SJSA1 (cell line): ENCODE measurements at regions not wholly inside any gene's neighbourhood (a gene's known extent, or its start where the extent isn't known, plus 50 kb on each side); places are given as distances from the start of the nearest gene placed in this dataset.

Experiments
- DNase-seq, 2 experiments: peaks; one replicate each; pipeline ENCODE4 v3.0.0-alpha.2; 2015 to 2020; ENCODE audit warnings: low spot score in 2 of 2, low read depth in 1 of 2
- H3K27ac ChIP-seq: fragments of 250-450 bp; sonication (Bioruptor Pico); 2 replicates; pipeline ENCODE4 v1.5.1; 2020; ENCODE audit warnings: mild to moderate bottlenecking, moderate library complexity
- H3K27me3 ChIP-seq: fragments of 250-450 bp; sonication (Bioruptor Pico); replicated peaks from 2 replicates; pipeline ENCODE4 v1.5.1; 2020; ENCODE audit warnings: mild to moderate bottlenecking, moderate library complexity
- H3K36me3 ChIP-seq: fragments of 250-450 bp; sonication (Bioruptor Pico); 2 replicates; pipeline ENCODE4 v1.5.1; 2020; ENCODE audit warnings: mild to moderate bottlenecking
- H3K4me1 ChIP-seq: fragments of 250-450 bp; sonication (Bioruptor Pico); replicated peaks from 2 replicates; pipeline ENCODE4 v1.6.1; 2021; ENCODE audit warnings: mild to moderate bottlenecking
- H3K4me3 ChIP-seq: fragments of 250-450 bp; sonication (Bioruptor Pico); 2 replicates; pipeline ENCODE4 v1.5.1; 2020; ENCODE audit warnings: mild to moderate bottlenecking
- H3K9me3 ChIP-seq: fragments of 250-450 bp; sonication (Bioruptor Pico); replicated peaks from 2 replicates; pipeline ENCODE4 v1.5.1; 2020; ENCODE audit warnings: mild to moderate bottlenecking

DNA sequence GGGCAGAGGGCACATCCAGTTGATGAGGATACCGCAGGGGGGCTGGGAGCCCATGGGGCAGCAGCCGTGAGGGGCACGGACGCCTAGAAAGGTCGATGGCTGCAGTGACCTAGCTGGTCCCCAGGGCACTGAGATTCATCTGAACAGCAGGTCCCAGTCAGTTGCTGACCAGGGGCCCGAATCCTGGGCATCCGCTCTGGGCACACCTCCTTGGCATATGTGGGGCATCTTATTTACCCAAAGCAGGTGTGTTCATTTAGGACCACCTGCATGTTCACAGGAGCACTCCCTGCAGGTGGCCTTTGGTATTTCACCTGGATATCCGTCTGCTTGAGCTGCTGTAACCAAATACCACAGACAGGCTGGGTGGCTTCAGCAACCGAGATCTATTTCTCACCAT, 72.0 kb upstream of the ODC1 start:
- H3K36me3 ChIP-seq, result no peaks in the 10 kb centered on the region
- DNase-seq, result peak in 1 of 2 experiments; percentile 37
- H3K9me3 ChIP-seq, result no peaks in the 10 kb centered on the region; the same call in 1 of the 2 replicates
- no peaks in the 10 kb centered on the region for H3K27me3 ChIP-seq
- H3K4me3 ChIP-seq, result no peak overlapping the region
- H3K27ac ChIP-seq, result no peak overlapping the region
- peaks cover 3% of the 10 kb centered on the region for H3K4me1 ChIP-seq

DNA sequence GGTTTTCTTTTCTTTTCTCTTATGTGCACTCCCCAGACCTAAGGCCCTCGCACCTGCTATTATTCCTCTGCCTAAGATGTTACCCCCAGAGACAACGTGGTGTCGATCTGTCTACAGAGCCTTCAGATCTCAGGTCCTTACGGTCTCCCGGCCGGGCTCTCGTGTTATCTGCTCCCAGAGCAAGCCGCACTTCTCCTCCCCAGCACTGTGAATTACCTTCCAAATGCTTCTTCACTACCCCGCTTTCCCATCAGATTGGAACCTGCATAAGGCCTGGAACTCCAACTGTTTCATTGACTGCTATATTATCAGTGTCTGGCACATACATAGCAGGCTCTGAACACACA, 71.2 kb upstream of the ODC1 start:
- H3K9me3 ChIP-seq, result no peaks in the 10 kb centered on the region; the same call in 1 of the 2 replicates
- H3K4me1 ChIP-seq, result peaks cover 9% of the 10 kb centered on the region
- H3K4me3 ChIP-seq, result no peak overlapping the region
- H3K36me3 ChIP-seq, result no peaks in the 10 kb centered on the region
- H3K27ac ChIP-seq, result no peak overlapping the region
- peak in 1 of 2 experiments; percentile 25 for DNase-seq
- no peaks in the 10 kb centered on the region for H3K27me3 ChIP-seq

DNA sequence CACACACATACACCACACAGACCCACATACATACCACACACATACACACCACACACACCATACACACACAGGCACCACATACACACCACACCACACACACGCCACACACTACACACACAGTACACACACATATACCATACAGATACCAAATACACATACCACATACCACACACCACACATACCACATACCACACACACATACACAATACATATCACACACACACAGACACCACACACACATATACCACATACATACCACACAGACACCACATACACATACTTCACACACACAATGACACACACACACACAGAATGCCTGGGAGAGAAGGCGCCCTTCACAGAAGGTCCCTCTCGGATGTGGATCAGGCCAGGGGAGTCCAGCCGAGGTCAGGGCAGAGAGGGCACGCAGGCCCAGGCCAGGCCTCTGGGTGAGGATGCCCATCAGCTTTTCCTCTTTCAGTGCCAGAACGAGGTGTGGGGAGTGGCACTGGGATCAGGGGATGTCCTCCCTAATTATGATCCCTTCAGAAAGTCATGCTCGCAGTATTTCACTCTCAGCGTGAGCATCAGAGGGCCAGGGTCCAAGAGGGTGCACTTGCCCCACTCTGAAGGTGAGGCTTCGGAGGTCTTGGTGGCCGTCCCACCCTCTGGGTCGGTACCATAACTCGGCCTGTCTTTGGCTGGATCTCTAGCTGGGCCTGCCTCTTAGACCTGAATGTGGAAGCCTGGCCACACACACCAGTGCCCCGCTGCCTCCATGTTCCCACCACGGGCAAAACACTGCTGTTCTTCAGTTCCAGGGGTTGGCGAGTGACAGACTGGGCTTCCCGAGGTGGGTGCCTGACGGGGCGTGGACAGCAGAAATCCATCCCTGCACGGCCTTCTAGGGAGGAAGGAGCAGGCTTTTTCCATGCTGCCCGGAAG, 70.6 kb upstream of the ODC1 start:
- peak in 1 of 2 experiments; percentile 31 for DNase-seq
- H3K4me3 ChIP-seq, result no peak overlapping the region
- H3K27ac ChIP-seq, result no peak overlapping the region
- H3K27me3 ChIP-seq, result no peaks in the 10 kb centered on the region
- H3K4me1 ChIP-seq, result peaks cover 14% of the 10 kb centered on the region
- H3K36me3 ChIP-seq, result no peaks in the 10 kb centered on the region
- no peaks in the 10 kb centered on the region; the same call in 1 of the 2 replicates for H3K9me3 ChIP-seq

DNA sequence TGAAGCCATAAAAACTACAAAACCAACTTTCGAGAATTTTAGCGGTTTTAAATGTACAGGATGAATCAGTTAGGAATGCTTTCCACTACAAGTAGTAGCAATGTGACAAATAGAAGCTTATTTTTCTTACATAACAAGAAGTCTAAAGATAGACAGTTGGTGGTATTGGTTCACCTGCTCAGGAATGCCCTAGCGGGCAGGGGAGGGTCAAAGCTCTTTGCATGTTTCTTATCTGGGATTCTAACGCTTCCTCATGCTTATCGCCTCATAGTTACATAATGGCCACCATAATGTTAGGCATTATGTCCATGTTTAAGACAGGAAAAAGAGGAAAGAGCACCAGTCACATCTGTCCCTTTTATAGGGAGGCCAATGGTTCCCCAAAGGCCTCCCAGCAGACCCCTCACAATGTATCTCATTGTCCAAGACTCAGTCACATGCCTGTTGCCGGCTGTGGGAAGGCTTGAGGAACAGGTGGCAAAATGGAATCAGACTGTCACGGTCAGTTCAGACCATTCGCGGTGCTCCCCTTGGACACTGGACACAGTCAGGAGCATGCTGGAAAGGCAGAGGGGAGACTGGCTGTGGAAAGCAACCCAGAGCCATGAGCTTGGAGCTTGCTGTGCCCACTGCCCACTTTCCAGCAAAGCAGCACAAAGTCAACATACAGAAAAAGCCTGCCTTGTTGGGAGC, 69.4 kb upstream of the ODC1 start:
- peaks cover 14% of the 10 kb centered on the region for H3K4me1 ChIP-seq
- peak in 1 of 2 experiments; percentile 17 for DNase-seq

DNA sequence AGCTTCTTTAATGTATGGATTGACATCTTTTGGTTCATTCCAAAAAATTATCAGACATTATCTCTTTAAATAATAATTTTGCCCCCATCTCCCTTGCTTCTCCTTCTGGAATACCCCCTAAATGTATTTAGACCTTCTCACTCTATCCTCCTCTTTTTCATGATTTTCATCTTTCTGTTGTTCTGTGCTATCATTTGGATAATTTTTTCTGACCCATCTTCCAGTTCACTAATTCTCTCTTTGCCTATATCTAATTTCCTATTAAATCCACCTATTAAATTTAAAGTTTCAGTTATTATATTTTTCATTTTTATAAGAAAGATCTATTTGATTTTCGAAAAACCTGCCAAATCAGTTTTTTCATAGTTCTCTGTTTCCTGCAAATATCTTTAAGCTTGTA, 67.8 kb upstream of the ODC1 start:
- Histone ChIP-seq H3K27ac (no peak overlapping the region), H3K27me3 (no peaks in the 10 kb centered on the region)

More for the DNA sequence above, 69.4 kb upstream of the ODC1 start:
- Histone ChIP-seq H3K9me3 (no peaks in the 10 kb centered on the region; the same call in 1 of the 2 replicates), H3K4me3 (no peak overlapping the region), H3K27me3 (no peaks in the 10 kb centered on the region), H3K36me3 (no peaks in the 10 kb centered on the region), H3K27ac (no peak overlapping the region)

DNA sequence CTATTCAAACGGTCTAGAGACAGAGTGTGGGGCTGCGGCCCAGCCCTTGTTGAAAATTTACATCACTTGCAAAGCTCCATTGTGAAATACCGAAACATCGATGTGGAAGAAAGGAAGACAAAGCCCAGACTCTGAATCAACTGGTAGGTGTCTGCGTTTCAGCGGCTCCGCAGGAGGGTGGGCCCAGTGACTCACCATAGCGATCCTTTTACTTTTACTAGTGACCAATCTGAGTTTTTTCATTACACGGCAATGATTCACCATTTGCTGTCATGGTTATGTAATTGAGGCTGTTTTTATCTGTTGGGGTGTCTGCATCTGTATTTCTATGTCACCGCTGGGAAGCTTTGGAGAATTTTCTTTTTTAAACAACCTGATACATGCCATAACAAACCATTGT, 66.6 kb upstream of the ODC1 start:
- Histone ChIP-seq H3K27ac (peak overlapping the region; percentile 36), H3K27me3 (no peaks in the 10 kb centered on the region), H3K36me3 (no peaks in the 10 kb centered on the region), H3K4me3 (no peak overlapping the region), H3K4me1 (peaks cover 14% of the 10 kb centered on the region), H3K9me3 (no peaks in the 10 kb centered on the region; the same call in 1 of the 2 replicates)
- DNase-seq, result peak; percentile 88 to 91

More for the DNA sequence above, 67.8 kb upstream of the ODC1 start:
- Histone ChIP-seq H3K4me3 (no peak overlapping the region), H3K9me3 (no peaks in the 10 kb centered on the region; the same call in 1 of the 2 replicates), H3K4me1 (peaks cover 14% of the 10 kb centered on the region), H3K36me3 (no peaks in the 10 kb centered on the region)
- no peak for DNase-seq

DNA sequence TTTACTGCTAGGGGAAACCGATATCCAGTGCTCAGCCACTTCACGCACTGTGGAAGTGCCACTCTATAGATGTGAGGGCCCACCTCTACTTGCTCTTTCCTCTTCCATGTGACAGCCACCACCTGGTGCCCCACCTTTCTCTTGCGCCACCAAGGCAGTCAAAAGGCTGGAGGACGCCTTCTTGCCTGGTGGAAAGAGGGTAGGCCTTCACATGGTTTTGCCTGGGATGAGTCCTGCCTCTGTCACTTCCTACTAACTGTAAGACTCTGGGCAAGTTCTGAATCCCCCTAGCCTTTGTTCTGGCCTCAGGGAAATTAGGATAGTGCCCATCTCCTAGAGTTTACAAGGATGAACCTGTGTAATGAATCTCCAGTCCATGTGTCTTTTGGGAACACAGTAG, 66.1 kb upstream of the ODC1 start:
- Histone ChIP-seq H3K4me3 (no peak overlapping the region), H3K27me3 (no peaks in the 10 kb centered on the region), H3K27ac (peak overlapping the region; percentile 27), H3K36me3 (no peaks in the 10 kb centered on the region), H3K4me1 (peaks cover 14% of the 10 kb centered on the region), H3K9me3 (no peaks in the 10 kb centered on the region; the same call in 1 of the 2 replicates)
- peak in 1 of 2 experiments; percentile 29 for DNase-seq

DNA sequence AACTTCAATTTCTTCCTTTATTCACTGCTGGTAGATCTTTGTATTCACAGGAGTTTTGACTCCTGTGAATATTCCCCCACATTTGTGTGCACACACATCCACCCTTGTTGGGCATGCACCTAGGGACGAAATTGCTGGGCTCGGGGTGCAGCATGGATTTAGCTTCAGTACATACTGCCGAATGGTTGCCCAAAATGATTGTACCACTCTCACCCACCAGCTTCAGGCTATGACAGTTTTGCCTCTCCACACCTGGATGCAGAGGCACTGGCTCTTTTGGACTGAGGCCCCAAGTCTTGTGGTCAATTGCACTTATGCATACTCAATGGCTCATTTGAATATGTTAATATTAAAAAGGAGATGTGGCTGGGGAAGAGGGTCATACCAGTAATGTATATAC, 65.1 kb upstream of the ODC1 start:
- Histone ChIP-seq H3K9me3 (no peaks in the 10 kb centered on the region; the same call in 1 of the 2 replicates), H3K27ac (no peak overlapping the region), H3K4me3 (no peak overlapping the region), H3K27me3 (no peaks in the 10 kb centered on the region), H3K4me1 (peaks cover 14% of the 10 kb centered on the region), H3K36me3 (no peaks in the 10 kb centered on the region)
- DNase-seq, result peak in 1 of 2 experiments; percentile 12

DNA sequence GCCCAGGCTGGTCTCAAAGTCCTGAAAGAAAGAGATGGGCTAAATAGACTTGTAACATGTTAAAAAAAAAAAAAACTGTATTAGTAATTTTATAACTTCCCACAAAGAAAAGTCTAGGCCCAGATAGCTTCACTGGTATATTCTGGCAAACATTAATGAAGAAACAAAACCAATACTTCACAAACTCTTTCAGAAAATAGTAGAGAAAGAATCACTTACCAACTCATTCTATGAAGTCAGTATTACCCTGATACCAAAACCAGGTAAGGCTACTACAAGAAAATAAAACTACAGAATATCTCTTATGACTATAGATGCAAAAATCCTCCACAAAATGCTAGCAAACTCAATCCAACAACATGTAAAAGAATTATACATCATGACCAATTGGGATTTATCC, 59.9 kb upstream of the ODC1 start:
- no peaks in the 10 kb centered on the region for H3K36me3 ChIP-seq
- DNase-seq, result no peak
- no peaks in the 10 kb centered on the region for H3K9me3 ChIP-seq
- no peaks in the 10 kb centered on the region for H3K4me1 ChIP-seq
- no peaks in the 10 kb centered on the region for H3K27me3 ChIP-seq
- no peak overlapping the region for H3K27ac ChIP-seq
- no peak overlapping the region for H3K4me3 ChIP-seq

DNA sequence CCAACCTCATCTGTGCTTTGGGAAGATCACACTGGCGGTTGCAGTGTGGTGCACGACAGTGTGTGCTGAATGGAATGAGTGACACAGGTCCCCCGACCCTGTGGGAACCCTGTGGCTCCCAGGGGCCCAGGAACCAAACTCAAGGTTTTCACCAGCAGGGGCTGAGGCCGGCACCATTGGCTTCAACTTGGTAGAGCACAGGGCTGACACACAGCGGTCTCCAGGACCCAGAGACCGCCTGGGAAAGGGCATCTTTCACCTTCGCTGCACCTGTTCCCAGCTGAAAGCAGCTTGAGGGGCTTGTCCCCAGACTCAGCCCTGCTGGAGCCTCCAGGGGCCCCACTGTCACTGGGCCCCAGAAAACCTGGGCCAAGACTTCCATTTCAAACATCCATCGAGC, 59.0 kb upstream of the ODC1 start:
- no peak overlapping the region for H3K27ac ChIP-seq
- peak in 1 of 2 experiments; percentile 33 for DNase-seq
- no peaks in the 10 kb centered on the region for H3K36me3 ChIP-seq
- no peaks in the 10 kb centered on the region for H3K27me3 ChIP-seq
- H3K9me3 ChIP-seq, result no peaks in the 10 kb centered on the region
- H3K4me3 ChIP-seq, result no peak overlapping the region
- H3K4me1 ChIP-seq, result no peaks in the 10 kb centered on the region

DNA sequence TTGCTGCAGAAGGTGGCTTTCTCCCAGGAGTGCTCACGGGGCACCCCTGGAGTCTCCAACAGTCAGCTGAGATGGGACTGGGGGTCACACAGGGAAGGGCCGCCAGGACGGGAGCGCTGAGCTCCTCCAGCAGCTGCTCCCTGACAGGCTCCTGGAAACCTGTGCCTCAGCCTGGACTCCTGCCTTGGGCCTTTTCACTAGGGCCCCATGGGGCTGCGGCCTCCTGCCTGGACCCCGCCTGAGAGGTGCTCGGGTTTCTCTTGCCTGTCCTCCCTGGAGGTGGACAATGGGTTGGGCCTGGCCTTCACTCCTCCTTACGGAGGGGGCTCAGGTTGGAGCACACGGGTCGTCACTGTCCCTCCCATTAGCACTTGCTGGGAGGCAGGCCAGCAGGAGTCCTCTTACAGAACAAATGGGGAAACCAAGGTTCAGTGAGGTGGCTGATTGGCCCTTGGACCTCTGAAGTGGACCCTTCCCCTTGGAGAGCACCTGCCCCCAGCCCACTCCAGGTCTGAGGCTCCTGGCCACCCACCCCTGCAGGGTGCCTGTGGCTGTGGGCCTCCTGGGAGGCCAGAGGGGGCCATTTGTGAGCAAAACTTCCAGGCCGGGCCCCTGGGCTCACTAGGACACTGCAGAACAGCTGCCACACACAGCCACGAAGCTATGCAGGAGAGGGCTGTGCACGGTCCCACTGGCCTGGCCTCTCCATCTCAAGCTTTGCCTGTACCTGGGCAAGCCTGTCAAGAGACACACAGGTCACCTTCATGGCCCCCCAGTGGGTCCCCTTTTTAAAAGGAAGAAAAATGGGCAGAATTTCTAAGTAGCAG, 57.1 kb upstream of the ODC1 start:
- H3K27ac ChIP-seq, result no peak overlapping the region
- peak in 1 of 2 experiments; percentile 33 for DNase-seq
- H3K4me1 ChIP-seq, result peaks cover 10% of the 10 kb centered on the region
- H3K27me3 ChIP-seq, result no peaks in the 10 kb centered on the region
- no peaks in the 10 kb centered on the region for H3K36me3 ChIP-seq
- H3K4me3 ChIP-seq, result no peak overlapping the region
- no peaks in the 10 kb centered on the region for H3K9me3 ChIP-seq

DNA sequence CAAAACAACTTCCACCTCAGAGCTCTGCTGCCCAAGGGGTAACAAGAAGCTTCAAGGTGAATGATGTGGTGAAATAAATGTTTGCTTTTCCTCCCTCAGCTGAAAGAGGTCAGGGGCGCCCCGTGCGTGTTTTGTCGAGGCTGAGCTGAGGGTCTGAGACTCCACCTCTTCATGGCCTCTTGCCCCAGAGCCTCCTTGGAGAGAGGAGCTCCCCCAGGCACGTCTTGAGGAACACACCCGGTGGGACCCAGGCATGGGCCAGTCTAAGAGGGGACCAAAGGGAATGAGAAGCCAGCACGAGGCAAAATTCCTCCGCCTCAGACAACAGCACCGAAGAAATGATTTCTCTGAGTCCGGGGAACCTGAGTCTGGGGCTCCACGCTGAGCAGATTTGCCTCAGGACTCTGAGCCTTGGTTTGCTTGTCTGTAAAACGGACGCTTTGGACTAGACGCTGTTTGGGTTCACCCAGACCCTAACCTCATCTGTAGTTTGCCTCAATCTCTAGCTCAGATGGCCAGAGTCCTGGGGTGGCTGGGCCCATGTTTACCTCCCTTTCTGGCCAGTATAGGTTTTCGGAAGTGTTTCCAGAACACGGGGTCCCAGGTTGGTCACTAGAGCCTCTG, 56.4 kb upstream of the ODC1 start:
- H3K27ac ChIP-seq, result no peak overlapping the region
- no peaks in the 10 kb centered on the region for H3K27me3 ChIP-seq
- no peak overlapping the region for H3K4me3 ChIP-seq
- peaks cover 10% of the 10 kb centered on the region for H3K4me1 ChIP-seq
- H3K36me3 ChIP-seq, result no peaks in the 10 kb centered on the region
- no peaks in the 10 kb centered on the region for H3K9me3 ChIP-seq
- peak in 1 of 2 experiments; percentile 33 for DNase-seq

DNA sequence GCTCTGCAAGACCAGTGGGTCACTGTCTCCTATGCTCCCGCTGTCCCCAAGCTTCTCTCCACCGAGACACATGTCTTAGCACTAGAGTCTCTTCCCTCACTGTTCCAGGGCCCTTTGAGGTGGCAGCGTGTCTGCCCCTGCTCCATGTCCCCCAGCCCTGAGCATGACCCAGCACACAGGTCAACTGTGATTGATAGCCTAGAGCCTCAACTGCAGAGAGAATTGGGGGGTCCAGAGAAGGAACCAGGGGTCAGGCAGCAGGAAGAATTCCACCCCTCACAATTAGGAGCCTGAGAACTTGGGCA, 54.6 kb upstream of the ODC1 start:
- no peaks in the 10 kb centered on the region for H3K27me3 ChIP-seq
- no peak for DNase-seq

More for the DNA sequence above, 54.6 kb upstream of the ODC1 start:
- Histone ChIP-seq H3K36me3 (no peaks in the 10 kb centered on the region), H3K4me3 (no peak overlapping the region), H3K27ac (no peak overlapping the region), H3K4me1 (peaks cover 20% of the 10 kb centered on the region), H3K9me3 (no peaks in the 10 kb centered on the region)
